NB4 (cell line): ENCODE measurements at regions not wholly inside any gene's neighbourhood (a gene's known extent, or its start where the extent isn't known, plus 50 kb on each side); places are given as distances from the start of the nearest gene placed in this dataset.

Experiments
- DNase-seq: peaks from one replicate; pipeline ENCODE4 v3.0.0; 2010; ENCODE audit warnings: low read depth
- H3K4me3 ChIP-seq: one replicate; pipeline ENCODE4 v1.5.1; 2011; ENCODE audit warnings: mild to moderate bottlenecking, low read depth, low read length, moderate library complexity
- CTCF ChIP-seq: IDR thresholded peaks from one replicate; pipeline ENCODE4 v1.5.1; 2012; ENCODE audit warnings: low read depth, low read length
- MYC ChIP-seq: IDR thresholded peaks from 2 replicates; pipeline ENCODE4 v1.6.1; 2011; ENCODE audit warnings: low read depth, low read length
- POLR2A ChIP-seq: IDR thresholded peaks from 2 replicates; pipeline ENCODE4 v1.6.1; 2011; ENCODE audit warnings: mild to moderate bottlenecking; ENCODE audit not compliant: insufficient read length; ENCODE audit errors: extremely low read depth
- TF ChIP-seq, protein P1 (sequence below): IDR thresholded peaks from 2 replicates; pipeline ENCODE4 v1.6.1; 2011; ENCODE audit warnings: low read depth, low read length

DNA sequence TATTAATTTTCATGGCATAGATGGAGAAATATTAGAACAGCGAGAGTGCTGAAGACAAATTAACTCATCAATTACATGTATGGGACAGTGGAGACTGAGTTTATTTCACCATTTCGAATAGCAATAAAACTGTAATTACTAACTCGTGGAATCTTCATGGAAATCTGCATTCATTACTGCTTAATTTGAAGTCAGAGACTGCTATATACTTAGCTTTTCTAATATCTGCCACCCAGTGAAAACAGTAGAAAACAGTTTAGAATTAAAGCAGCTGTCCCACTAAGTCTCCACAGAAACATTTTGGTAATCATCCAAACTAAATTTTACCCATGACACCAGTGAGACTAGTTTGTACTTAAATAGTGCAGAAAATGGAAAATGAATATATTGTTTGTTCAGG lies 56.8 kb downstream of the IZUMO3 start:
- no peak for DNase-seq
- no peak overlapping the region for H3K4me3 ChIP-seq
- no peak for TF ChIP-seq CTCF
- no peak for TF ChIP-seq POLR2A
- TF ChIP-seq, protein P1, sequence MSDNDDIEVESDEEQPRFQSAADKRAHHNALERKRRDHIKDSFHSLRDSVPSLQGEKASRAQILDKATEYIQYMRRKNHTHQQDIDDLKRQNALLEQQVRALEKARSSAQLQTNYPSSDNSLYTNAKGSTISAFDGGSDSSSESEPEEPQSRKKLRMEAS: no peak
- no peak for TF ChIP-seq MYC

- no peak for TF ChIP-seq POLR2A
- TF ChIP-seq CTCF: no peak
- TF ChIP-seq, protein P1: no peak
- no peak for TF ChIP-seq MYC
- no peak overlapping the region for H3K4me3 ChIP-seq
- DNase-seq: no peak
Measured at GRCh38 chr9:24487946-24488345, 57.8 kb downstream of the IZUMO3 start.

- no peak for TF ChIP-seq MYC
- TF ChIP-seq POLR2A: no peak
- H3K4me3 ChIP-seq: no peak overlapping the region
- no peak for DNase-seq
Measured at GRCh38 chr9:24487250-24487861, 58.3 kb downstream of the IZUMO3 start.

- TF ChIP-seq, protein P1: no peak
- TF ChIP-seq MYC (no peak), CTCF (no peak), POLR2A (no peak)
- DNase-seq: no peak
- no peak overlapping the region for H3K4me3 ChIP-seq
Measured at GRCh38 chr9:24479361-24480059, 66.2 kb downstream of the IZUMO3 start.

DNA sequence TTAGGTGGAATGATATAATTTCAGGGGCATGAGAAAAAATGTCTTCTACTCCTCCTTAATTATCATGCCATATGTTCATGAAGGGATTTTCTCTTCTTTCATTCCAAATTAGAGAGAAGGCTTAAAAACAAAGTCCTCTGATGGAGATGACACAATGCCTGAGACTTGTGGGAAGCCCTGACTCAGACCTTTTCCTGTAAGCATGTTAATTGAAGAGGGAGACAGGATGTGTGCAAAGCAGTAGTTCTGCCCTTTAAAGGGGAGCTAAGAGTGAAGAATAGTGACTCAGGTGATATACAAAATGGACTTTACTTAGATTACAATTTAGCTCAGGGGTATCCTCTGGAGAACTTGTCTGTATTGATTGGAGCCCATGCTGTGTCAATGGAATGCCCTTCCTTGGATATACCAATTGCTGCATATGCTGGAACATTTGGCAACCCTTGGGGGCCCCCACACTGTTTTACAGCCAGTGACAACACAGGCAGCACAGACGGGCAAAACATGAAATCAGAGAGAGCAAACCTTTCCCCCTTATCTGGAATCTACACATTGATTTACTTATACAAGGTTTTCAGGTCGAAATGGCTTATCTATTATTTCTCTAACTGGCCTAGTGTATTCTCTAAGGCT lies 81.3 kb downstream of the IZUMO3 start:
- no peak overlapping the region for H3K4me3 ChIP-seq
- no peak for TF ChIP-seq CTCF
- TF ChIP-seq, protein P1: no peak
- TF ChIP-seq MYC: no peak
- TF ChIP-seq POLR2A: no peak
- no peak for DNase-seq

DNA sequence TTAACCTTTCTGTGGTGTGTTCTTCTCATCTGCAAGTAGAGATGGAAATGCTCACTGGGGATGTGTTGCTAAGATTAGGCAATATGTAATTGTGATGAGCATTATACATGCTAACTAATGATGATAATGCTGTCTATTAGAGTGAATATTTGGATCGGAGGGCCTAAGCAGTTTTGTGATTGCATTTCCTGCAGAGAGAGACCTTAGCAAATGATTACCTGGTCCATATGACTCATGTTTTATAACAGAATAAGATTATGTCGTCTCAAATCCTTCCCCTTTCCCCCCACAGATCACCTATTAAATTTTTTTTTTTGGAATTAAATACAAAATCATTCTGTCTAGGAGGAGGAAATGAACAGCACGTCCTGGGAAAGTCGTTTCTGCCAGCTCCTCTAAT lies 82.7 kb downstream of the IZUMO3 start:
- H3K4me3 ChIP-seq: no peak overlapping the region
- TF ChIP-seq MYC (no peak), CTCF (no peak), POLR2A (no peak)
- DNase-seq: no peak
